ENCODE measurements at regions not wholly inside any gene's neighbourhood (a gene's known extent, or its start where the extent isn't known, plus 50 kb on each side); places are given as distances from the start of the nearest gene placed in this dataset.

GRCh38 chr10:10591715-10592341, 425.8 kb upstream of the CELF2 start:
- no peak overlapping the region for H3K4me3 ChIP-seq (ENCODE audit: low read depth, low read length)
- no peak for DNase-seq (ENCODE audit: low read depth)
- TF ChIP-seq, protein P1, sequence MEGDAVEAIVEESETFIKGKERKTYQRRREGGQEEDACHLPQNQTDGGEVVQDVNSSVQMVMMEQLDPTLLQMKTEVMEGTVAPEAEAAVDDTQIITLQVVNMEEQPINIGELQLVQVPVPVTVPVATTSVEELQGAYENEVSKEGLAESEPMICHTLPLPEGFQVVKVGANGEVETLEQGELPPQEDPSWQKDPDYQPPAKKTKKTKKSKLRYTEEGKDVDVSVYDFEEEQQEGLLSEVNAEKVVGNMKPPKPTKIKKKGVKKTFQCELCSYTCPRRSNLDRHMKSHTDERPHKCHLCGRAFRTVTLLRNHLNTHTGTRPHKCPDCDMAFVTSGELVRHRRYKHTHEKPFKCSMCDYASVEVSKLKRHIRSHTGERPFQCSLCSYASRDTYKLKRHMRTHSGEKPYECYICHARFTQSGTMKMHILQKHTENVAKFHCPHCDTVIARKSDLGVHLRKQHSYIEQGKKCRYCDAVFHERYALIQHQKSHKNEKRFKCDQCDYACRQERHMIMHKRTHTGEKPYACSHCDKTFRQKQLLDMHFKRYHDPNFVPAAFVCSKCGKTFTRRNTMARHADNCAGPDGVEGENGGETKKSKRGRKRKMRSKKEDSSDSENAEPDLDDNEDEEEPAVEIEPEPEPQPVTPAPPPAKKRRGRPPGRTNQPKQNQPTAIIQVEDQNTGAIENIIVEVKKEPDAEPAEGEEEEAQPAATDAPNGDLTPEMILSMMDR (IDR thresholded peaks at IDR 0.05; ENCODE audit: insufficient read depth, low read depth, low read length), result no peak

- no peak for DNase-seq (ENCODE audit: low read depth)
- TF ChIP-seq, protein P1 (IDR thresholded peaks at IDR 0.05; ENCODE audit: insufficient read depth, low read depth, low read length), result no peak
- no peak overlapping the region for H3K4me3 ChIP-seq (ENCODE audit: low read depth, low read length)
Observed at GRCh38 chr10:10596256-10596655, 421.4 kb upstream of the CELF2 start.

- DNase-seq (ENCODE audit: low read depth), result no peak
- TF ChIP-seq, protein P1 (IDR thresholded peaks at IDR 0.05; ENCODE audit: insufficient read depth, low read depth, low read length), result no peak
- H3K4me3 ChIP-seq (ENCODE audit: low read depth, low read length), result no peak overlapping the region
Observed at GRCh38 chr10:10598297-10598696, 419.4 kb upstream of the CELF2 start.

GRCh38 chr10:10600004-10600403, 417.7 kb upstream of the CELF2 start:
- no peak for DNase-seq (ENCODE audit: low read depth)
- no peak overlapping the region for H3K4me3 ChIP-seq (ENCODE audit: low read depth, low read length)
- TF ChIP-seq, protein P1 (IDR thresholded peaks at IDR 0.05; ENCODE audit: insufficient read depth, low read depth, low read length), result no peak

DNA sequence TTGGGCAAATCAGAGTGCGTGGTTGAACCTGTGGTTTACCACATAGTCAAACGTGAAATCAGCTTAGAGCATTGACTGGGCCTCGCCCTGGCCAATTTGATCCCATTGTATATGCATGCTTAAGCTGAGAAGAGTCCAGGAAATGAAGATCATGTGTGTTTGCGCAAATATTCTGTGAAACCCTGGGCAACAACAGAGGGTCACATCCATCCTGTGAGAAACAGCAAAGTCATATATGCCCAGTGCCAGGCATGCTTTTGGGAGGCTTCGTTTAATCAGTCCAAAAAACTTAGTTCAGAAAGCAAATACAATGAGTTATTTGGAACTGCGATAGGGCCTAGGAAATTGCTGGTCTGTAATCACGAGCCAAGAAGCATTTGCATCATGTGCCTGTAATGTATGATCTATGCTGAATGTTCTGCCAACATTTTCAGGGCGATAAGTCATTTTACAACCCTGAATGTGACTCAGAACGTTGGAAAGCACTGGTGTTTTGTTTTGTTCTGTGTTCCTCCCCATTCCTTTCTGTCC, 412.1 kb upstream of the CELF2 start:
- H3K4me3 ChIP-seq (ENCODE audit: low read depth, low read length), result no peak overlapping the region
- peak; percentile 90 for DNase-seq (ENCODE audit: low read depth)
- TF ChIP-seq, protein P1 (IDR thresholded peaks at IDR 0.05; ENCODE audit: insufficient read depth, low read depth, low read length), result no peak

DNA sequence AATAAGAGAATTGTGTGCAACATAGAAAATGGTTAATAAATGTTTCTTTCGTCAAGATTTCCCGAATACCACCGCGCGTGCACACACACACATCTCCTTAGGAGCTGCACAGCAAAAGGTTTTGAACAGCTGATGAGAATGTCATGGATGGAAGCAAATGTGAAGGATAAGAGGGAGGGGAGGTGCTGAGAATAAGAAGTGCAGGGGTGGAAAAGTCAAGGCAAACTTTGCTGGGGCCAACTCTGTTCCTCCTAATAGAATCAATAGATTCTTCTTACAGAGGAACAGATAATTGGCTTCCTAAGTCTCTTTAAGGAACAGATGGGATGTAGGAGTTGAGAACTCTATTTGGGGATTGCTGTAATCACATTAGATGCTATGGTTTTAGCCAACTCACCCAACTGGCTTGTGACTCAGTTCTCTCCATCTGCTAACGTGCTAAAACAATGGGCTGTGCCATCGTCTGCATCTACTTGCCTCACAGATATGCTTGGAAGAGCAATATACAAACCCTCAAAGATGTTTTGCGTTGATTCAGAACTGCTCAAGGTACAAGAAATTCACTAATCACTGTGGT, 408.2 kb upstream of the CELF2 start:
- no peak for DNase-seq (ENCODE audit: low read depth)
- H3K4me3 ChIP-seq (ENCODE audit: low read depth, low read length), result no peak overlapping the region
- TF ChIP-seq, protein P1 (IDR thresholded peaks at IDR 0.05; ENCODE audit: insufficient read depth, low read depth, low read length), result no peak
